HEK293 (cell line): ENCODE measurements at regions not wholly inside any gene's neighbourhood (a gene's known extent, or its start where the extent isn't known, plus 50 kb on each side); places are given as distances from the start of the nearest gene placed in this dataset.

Experiments
- CTCF ChIA-PET: fragments of 350-600 bp; formaldehyde crosslinking; extraction: SDS; loops from one replicate; lab custom pipeline; 2021; ENCODE audit warnings: antibody characterized with exemption; lab: Yijun Ruan, JAX
- POLR2A ChIA-PET: fragments of 300-600 bp; formaldehyde crosslinking; extraction: SDS; loops from one replicate; lab custom pipeline; 2020; ENCODE audit warnings: antibody characterized with exemption, inconsistent platforms; lab: Yijun Ruan, JAX
- H3K27ac ChIP-seq: fragments of 200-500 bp; sonication (Bioruptor generic); 2 replicates; pipeline ENCODE4 v1.5.1; 2014; ENCODE audit warnings: low read depth, low read length, control low read depth, inconsistent platforms; ENCODE audit errors: extremely low read depth
- H3K36me3 ChIP-seq, 2 experiments: fragments of 200-500 bp in 1 of 2; sonication (Bioruptor generic) in 1 of 2; 1 replicate in 1 of 2; 2 replicates in 1 of 2; pipeline ENCODE4 v1.5.1; 2014 to 2017; ENCODE audit warnings: inconsistent platforms in 2 of 2, low read length in 2 of 2; ENCODE audit not compliant: control insufficient read depth in 2 of 2, insufficient read depth in 1 of 2
- H3K4me1 ChIP-seq: fragments of 200-500 bp; sonication (Bioruptor generic); 2 replicates; pipeline ENCODE4 v1.5.1; 2014; ENCODE audit warnings: mild to moderate bottlenecking, low read length, inconsistent platforms; ENCODE audit not compliant: control insufficient read depth, insufficient read depth
- H3K4me3 ChIP-seq: 2 replicates; pipeline ENCODE4 v1.5.1; 2011; ENCODE audit warnings: low read depth, mild to moderate bottlenecking, control low read depth, low read length, moderate library complexity
- H3K9me3 ChIP-seq: fragments of 200-500 bp; sonication (Bioruptor generic); 2 replicates; pipeline ENCODE4 v1.5.1; 2014; ENCODE audit warnings: low read depth, low read length, inconsistent platforms; ENCODE audit not compliant: control insufficient read depth, insufficient read depth
- GLIS1 ChIP-seq: fragments of 450-650 bp; formaldehyde crosslinking; IDR thresholded peaks from 2 replicates; pipeline ENCODE4 v1.5.1; 2016; ENCODE audit warnings: missing biosample characterization, missing genetic modification characterization
- KLF10 ChIP-seq: fragments of 450-650 bp; IDR thresholded peaks from 2 replicates; pipeline ENCODE4 v1.5.1; 2018; ENCODE audit warnings: missing biosample characterization, mild to moderate bottlenecking, missing genetic modification characterization
- TCF7L2 ChIP-seq: IDR thresholded peaks from 2 replicates; pipeline ENCODE4 v1.6.1; 2011; ENCODE audit warnings: low read depth, mild to moderate bottlenecking, inconsistent platforms, low read length, moderate library complexity, borderline replicate concordance
- ZFP41 ChIP-seq: fragments of 450-650 bp; formaldehyde crosslinking; IDR thresholded peaks from 2 replicates; pipeline ENCODE4 v1.5.1; 2016; ENCODE audit warnings: missing biosample characterization, missing genetic modification characterization, borderline replicate concordance
- ZNF138 ChIP-seq: fragments of 450-650 bp; formaldehyde crosslinking; IDR thresholded peaks from 2 replicates; pipeline ENCODE4 v1.5.1; 2016; ENCODE audit warnings: missing biosample characterization, missing genetic modification characterization, borderline replicate concordance
- ZNF146 ChIP-seq: fragments of 450-650 bp; formaldehyde crosslinking; IDR thresholded peaks from 2 replicates; pipeline ENCODE4 v1.5.1; 2016; ENCODE audit warnings: missing biosample characterization, missing genetic modification characterization
- ZNF174 ChIP-seq: fragments of 450-650 bp; formaldehyde crosslinking; IDR thresholded peaks from 2 replicates; pipeline ENCODE4 v1.5.0; 2017; ENCODE audit warnings: missing biosample characterization, mild to moderate bottlenecking, missing genetic modification characterization
- ZNF211 ChIP-seq: fragments of 450-650 bp; formaldehyde crosslinking; IDR thresholded peaks from 2 replicates; pipeline ENCODE4 v1.5.1; 2016; ENCODE audit warnings: low read depth, missing biosample characterization, missing genetic modification characterization
- ZNF23 ChIP-seq: fragments of 450-650 bp; formaldehyde crosslinking; IDR thresholded peaks from 2 replicates; pipeline ENCODE4 v1.5.1; 2016; ENCODE audit warnings: missing biosample characterization, missing genetic modification characterization, borderline replicate concordance
- ZNF426 ChIP-seq: fragments of 450-650 bp; formaldehyde crosslinking; IDR thresholded peaks from 2 replicates; pipeline ENCODE4 v1.5.1; 2017; ENCODE audit warnings: missing biosample characterization, missing genetic modification characterization, mild to moderate bottlenecking, inconsistent platforms, moderate library complexity
- ZNF433 ChIP-seq: fragments of 450-650 bp; formaldehyde crosslinking; IDR thresholded peaks from 2 replicates; pipeline ENCODE4 v1.5.1; 2016; ENCODE audit warnings: missing biosample characterization, missing genetic modification characterization, low read depth
- ZNF510 ChIP-seq: fragments of 450-650 bp; formaldehyde crosslinking; IDR thresholded peaks from 2 replicates; pipeline ENCODE4 v1.5.1; 2018; ENCODE audit warnings: mild to moderate bottlenecking, missing genetic modification characterization, missing biosample characterization; ENCODE audit not compliant: insufficient replicate concordance
- ZNF596 ChIP-seq: fragments of 450-650 bp; IDR thresholded peaks from 2 replicates; pipeline ENCODE4 v1.5.0; 2018; ENCODE audit warnings: missing biosample characterization, mild to moderate bottlenecking, missing genetic modification characterization, moderate library complexity
- ZNF623 ChIP-seq: fragments of 450-650 bp; formaldehyde crosslinking; IDR thresholded peaks from 2 replicates; pipeline ENCODE4 v1.5.1; 2016; ENCODE audit warnings: missing biosample characterization, missing genetic modification characterization
- ZNF654 ChIP-seq: fragments of 450-650 bp; formaldehyde crosslinking; IDR thresholded peaks from 2 replicates; pipeline ENCODE4 v1.5.1; 2016; ENCODE audit warnings: low read depth, missing biosample characterization, missing genetic modification characterization
- ZNF785 ChIP-seq: fragments of 450-650 bp; formaldehyde crosslinking; IDR thresholded peaks from 2 replicates; pipeline ENCODE4 v1.5.1; 2016; ENCODE audit warnings: missing biosample characterization, missing genetic modification characterization
- TF ChIP-seq, protein P1 (sequence below): fragments of 450-650 bp; formaldehyde crosslinking; IDR thresholded peaks from 2 replicates; pipeline ENCODE4 v1.5.1; 2016; ENCODE audit warnings: missing biosample characterization, missing genetic modification characterization
- TF ChIP-seq, protein P2 (sequence below): fragments of 450-650 bp; formaldehyde crosslinking; IDR thresholded peaks from 2 replicates; pipeline ENCODE4 v1.5.1; 2017; ENCODE audit warnings: missing biosample characterization, missing genetic modification characterization
- TF ChIP-seq, protein P3 (sequence below): fragments of 450-650 bp; formaldehyde crosslinking; IDR thresholded peaks from 2 replicates; pipeline ENCODE4 v1.5.1; 2016; ENCODE audit warnings: missing biosample characterization, missing genetic modification characterization

DNA sequence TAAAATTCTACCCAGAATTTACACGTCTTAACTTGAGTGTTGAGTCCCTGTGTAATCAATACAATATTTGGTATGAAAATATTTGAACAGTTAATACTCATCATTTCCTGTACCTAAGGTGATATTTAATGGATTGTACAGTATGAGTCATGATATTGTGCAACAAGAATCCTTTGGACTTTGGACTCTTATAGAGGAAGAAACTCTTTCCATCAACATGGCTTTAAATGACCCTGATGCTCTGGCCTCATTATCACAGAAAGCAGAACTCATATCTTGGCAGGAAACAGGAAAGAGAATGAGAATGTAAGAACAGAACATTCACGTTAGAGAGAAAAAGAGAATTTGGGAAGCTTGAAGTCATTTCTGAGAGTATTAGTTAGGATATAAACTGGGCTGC, 168.8 kb upstream of the B3GALT2 start:
- CTCF ChIA-PET, result no interaction called here
- Histone ChIP-seq H3K4me1 (no peaks in the 10 kb centered on the region), H3K36me3 (no peaks in the 10 kb centered on the region), H3K4me3 (no peak overlapping the region), H3K27ac (no peak overlapping the region), H3K9me3 (no peaks in the 10 kb centered on the region)
- POLR2A ChIA-PET, result no interaction called here
- TF ChIP-seq TCF7L2, result no peak
- no peak for TF ChIP-seq ZNF174 (tag by site-specific recombination)
- TF ChIP-seq ZNF426 (tag by site-specific recombination), result no peak
- no peak for TF ChIP-seq ZNF211 (tag by site-specific recombination)
- no peak for TF ChIP-seq ZNF596 (tag by site-specific recombination)
- TF ChIP-seq KLF10, result no peak
- TF ChIP-seq, protein P1, sequence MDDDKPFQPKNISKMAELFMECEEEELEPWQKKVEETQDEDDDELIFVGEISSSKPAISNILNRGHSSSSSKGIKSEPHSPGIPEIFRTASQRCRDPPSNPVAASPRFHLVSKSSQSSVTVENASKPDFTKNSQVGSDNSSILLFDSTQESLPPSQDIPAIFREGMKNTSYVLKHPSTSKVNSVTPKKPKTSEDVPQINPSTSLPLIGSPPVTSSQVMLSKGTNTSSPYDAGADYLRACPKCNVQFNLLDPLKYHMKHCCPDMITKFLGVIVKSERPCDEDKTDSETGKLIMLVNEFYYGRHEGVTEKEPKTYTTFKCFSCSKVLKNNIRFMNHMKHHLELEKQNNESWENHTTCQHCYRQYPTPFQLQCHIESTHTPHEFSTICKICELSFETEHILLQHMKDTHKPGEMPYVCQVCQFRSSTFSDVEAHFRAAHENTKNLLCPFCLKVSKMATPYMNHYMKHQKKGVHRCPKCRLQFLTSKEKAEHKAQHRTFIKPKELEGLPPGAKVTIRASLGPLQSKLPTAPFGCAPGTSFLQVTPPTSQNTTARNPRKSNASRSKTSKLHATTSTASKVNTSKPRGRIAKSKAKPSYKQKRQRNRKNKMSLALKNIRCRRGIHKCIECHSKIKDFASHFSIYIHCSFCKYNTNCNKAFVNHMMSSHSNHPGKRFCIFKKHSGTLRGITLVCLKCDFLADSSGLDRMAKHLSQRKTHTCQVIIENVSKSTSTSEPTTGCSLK (tag by site-specific recombination), result no peak
- TF ChIP-seq ZFP41 (tag by site-specific recombination), result no peak

DNA sequence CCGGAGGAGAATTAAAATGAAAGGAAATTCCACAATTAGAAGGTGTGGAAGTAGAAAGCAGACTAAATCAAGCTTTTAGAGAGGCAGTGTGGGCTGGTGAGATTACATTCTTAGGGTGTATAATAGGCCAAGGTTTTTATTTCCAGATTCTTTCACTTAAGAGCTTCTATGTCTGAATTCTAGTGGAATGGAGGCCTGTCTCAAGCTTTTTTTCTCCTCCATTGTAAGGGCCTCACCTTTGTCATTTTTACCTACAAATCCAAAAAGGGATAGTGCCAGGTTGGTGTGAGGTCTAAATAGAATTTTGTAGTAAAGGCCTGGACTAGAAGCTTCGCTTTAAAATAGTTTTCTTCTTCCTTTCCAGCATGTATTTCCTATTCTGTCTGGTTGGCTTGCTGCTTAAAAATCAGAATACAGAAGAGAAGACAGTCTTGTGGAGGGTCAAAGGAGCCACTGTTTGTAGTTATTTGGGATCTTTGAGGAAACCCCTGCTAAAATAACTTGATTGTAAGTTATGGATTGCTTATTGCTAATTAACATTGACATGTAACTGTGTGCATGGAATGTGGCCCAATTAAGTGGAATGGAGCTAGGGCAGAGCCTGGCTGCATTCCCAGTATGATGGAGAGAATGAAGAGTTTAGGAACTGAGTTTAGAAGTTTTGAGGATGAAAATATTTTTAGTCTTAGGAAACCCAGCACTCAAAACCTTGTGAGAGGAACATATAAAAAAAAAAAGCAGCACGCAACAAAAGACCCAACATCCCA, 162.5 kb upstream of the B3GALT2 start:
- POLR2A ChIA-PET, result no interaction called here
- Histone ChIP-seq H3K4me1 (no peaks in the 10 kb centered on the region), H3K9me3 (no peaks in the 10 kb centered on the region), H3K27ac (no peak overlapping the region), H3K36me3 (no peaks in the 10 kb centered on the region), H3K4me3 (no peak overlapping the region)
- TF ChIP-seq GLIS1 (no peak), ZNF146 (tag by site-specific recombination) (no peak), ZNF138 (tag by site-specific recombination) (no peak), ZNF785 (tag by site-specific recombination) (no peak), ZNF510 (tag by site-specific recombination) (no peak), ZNF433 (tag by site-specific recombination) (no peak), ZNF654 (tag by site-specific recombination) (no peak), ZNF623 (no peak), ZNF23 (tag by site-specific recombination) (no peak)
- TF ChIP-seq, protein P2, sequence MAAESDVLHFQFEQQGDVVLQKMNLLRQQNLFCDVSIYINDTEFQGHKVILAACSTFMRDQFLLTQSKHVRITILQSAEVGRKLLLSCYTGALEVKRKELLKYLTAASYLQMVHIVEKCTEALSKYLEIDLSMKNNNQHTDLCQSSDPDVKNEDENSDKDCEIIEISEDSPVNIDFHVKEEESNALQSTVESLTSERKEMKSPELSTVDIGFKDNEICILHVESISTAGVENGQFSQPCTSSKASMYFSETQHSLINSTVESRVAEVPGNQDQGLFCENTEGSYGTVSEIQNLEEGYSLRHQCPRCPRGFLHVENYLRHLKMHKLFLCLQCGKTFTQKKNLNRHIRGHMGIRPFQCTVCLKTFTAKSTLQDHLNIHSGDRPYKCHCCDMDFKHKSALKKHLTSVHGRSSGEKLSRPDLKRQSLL, result no peak
- TF ChIP-seq, protein P3, sequence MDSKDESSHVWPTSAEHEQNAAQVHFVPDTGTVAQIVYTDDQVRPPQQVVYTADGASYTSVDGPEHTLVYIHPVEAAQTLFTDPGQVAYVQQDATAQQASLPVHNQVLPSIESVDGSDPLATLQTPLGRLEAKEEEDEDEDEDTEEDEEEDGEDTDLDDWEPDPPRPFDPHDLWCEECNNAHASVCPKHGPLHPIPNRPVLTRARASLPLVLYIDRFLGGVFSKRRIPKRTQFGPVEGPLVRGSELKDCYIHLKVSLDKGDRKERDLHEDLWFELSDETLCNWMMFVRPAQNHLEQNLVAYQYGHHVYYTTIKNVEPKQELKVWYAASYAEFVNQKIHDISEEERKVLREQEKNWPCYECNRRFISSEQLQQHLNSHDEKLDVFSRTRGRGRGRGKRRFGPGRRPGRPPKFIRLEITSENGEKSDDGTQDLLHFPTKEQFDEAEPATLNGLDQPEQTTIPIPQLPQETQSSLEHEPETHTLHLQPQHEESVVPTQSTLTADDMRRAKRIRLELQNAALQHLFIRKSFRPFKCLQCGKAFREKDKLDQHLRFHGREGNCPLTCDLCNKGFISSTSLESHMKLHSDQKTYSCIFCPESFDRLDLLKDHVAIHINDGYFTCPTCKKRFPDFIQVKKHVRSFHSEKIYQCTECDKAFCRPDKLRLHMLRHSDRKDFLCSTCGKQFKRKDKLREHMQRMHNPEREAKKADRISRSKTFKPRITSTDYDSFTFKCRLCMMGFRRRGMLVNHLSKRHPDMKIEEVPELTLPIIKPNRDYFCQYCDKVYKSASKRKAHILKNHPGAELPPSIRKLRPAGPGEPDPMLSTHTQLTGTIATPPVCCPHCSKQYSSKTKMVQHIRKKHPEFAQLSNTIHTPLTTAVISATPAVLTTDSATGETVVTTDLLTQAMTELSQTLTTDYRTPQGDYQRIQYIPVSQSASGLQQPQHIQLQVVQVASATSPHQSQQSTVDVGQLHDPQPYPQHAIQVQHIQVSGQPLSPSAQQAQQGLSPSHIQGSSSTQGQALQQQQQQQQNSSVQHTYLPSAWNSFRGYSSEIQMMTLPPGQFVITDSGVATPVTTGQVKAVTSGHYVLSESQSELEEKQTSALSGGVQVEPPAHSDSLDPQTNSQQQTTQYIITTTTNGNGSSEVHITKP (tag by site-specific recombination), result no peak
- TF ChIP-seq, protein P1 (tag by site-specific recombination), result no peak
- CTCF ChIA-PET, result no interaction called here
